Testis (tissue), 2 donors: ENCODE measurements at regions not wholly inside any gene's neighbourhood (a gene's known extent, or its start where the extent isn't known, plus 50 kb on each side); places are given as distances from the start of the nearest gene placed in this dataset.

Source experiments
- DNase-seq: peaks from one replicate; pipeline ENCODE4 v3.0.0-alpha.2; 2019
- H3K27ac ChIP-seq, 2 donors: fragments of 200-600 bp; sonication (generic); one replicate each; pipeline ENCODE4 v1.5.1; 2019
- H3K27me3 ChIP-seq: fragments of 200-600 bp; sonication (generic); one replicate; pipeline ENCODE4 v1.5.1; 2019
- H3K36me3 ChIP-seq: fragments of 200-600 bp; sonication (generic); one replicate; pipeline ENCODE4 v1.5.1; 2017; ENCODE audit warnings: low read depth; ENCODE audit errors: missing control alignments
- H3K4me1 ChIP-seq: fragments of 200-600 bp; sonication (generic); one replicate; pipeline ENCODE4 v1.5.1; 2019
- H3K4me3 ChIP-seq, 2 donors: fragments of 200-600 bp; sonication (generic); one replicate each; pipeline ENCODE4 v1.5.1; 2017 to 2019
- H3K9me3 ChIP-seq: fragments of 200-600 bp; sonication (generic); one replicate; pipeline ENCODE4 v1.5.1; 2017
- CTCF ChIP-seq, 3 experiments: fragments of 450-650 bp in 2 of 3; fragments of 200-600 bp in 1 of 3; sonication (generic) in 1 of 3; IDR thresholded peaks; one replicate each; pipeline ENCODE4 v1.5.1; 2016 to 2019; ENCODE audit warnings: antibody characterized with exemption in 3 of 3, mild to moderate bottlenecking in 2 of 3, moderate library complexity in 1 of 3
- POLR2A ChIP-seq: fragments of 450-650 bp; IDR thresholded peaks from one replicate; pipeline ENCODE4 v1.6.1; 2017; ENCODE audit warnings: antibody characterized with exemption, mild to moderate bottlenecking, moderate library complexity
- WGBS, 2 donors: methylation state at CpG; one replicate each; pipeline ENCODE4 v1.1.5; 2018; 5-methylcytosine and 5-hydroxymethylcytosine counted together
- intact Hi-C: fragments of 100-400 bp; cut with DNase I; formaldehyde crosslinking; loops from one replicate; pipeline ENCODE4 v1.15.1; 2023; ENCODE audit warnings: low total_unique reads

DNA sequence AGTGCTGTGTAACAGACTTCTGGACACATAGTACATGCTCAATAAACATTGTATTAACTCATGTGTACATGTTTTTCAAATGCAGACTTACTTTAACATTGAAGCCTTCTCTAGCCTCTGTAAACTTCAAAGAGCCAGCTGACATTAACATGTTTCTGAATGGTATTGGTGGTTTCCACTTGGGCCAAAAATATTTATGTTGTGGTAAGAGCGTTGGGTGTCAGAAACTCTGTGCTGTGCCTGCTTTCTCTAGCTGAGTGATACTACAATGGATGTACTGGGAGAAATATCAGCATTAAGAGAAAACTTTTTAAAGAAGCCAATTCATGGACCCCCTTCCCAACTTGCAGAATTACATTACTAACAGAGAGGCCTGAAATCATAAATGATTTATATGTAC lies 1951.7 kb downstream of the TP53TG3F start:
- TF ChIP-seq POLR2A (no peak), CTCF (IDR thresholded peaks at IDR 0.05) (no peak)
- Histone ChIP-seq H3K4me3 (no peak overlapping the region), H3K27me3 (no peaks in the 10 kb centered on the region), H3K4me1 (no peaks in the 10 kb centered on the region), H3K36me3 (no peaks in the 10 kb centered on the region), H3K9me3 (no peaks in the 10 kb centered on the region), H3K27ac (no peak overlapping the region)
- no peak for DNase-seq
- intact Hi-C loops: no loop called here
- WGBS, 2 donors: 63 to 80% methylated on average over 1 of the region's 1 CpG

DNA sequence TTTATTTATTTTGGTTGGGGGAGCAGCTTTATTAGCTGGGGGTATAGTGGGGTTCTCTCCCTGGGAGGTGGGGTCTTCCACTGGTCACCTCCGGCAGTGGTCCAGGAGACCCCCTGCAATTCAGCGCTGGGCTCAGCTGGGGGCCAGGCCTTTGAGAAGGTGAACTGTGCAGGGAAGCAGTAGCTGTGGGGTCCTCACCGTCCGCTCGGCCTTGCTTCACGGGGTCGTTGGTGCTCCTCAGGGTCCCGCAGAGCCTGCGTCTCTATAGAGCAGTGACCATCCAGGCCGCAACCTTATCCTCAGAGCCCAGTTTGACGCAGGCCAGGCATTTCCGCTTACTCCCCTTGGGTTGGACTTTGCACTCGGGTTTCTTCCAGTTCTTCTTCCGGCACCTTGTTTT lies 1954.7 kb downstream of the TP53TG3F start:
- no peaks in the 10 kb centered on the region for H3K4me1 ChIP-seq
- no peak overlapping the region for H3K27ac ChIP-seq
- TF ChIP-seq POLR2A (no peak), CTCF (IDR thresholded peaks at IDR 0.05) (no peak)
- DNase-seq: no peak
- H3K4me3 ChIP-seq: peak overlapping the region; percentile 1 to 49
- intact Hi-C loops: no loop called here
- no peaks in the 10 kb centered on the region for H3K36me3 ChIP-seq
- H3K9me3 ChIP-seq: no peaks in the 10 kb centered on the region
- 68 to 80% methylated on average over 12 to 14 of the region's 14 CpGs for WGBS, 2 donors
- no peaks in the 10 kb centered on the region for H3K27me3 ChIP-seq

- intact Hi-C loops: no loop called here
- DNase-seq: no peak
- 61 to 67% methylated on average over 7 to 11 of the region's 19 CpGs for WGBS, 2 donors
Measured at GRCh38 chr16:35414563-35414962, 1955.2 kb downstream of the TP53TG3F start.

GRCh38 chr16:35425270-35425669 lies 1965.9 kb downstream of the TP53TG3F start:
- TF ChIP-seq CTCF (IDR thresholded peaks at IDR 0.05) (no peak), POLR2A (no peak)
- WGBS, 2 donors: 47 to 48% methylated on average over 23 to 25 of the region's 32 CpGs
- DNase-seq: no peak
- Histone ChIP-seq H3K27me3 (no peaks in the 10 kb centered on the region), H3K4me1 (no peaks in the 10 kb centered on the region), H3K9me3 (no peaks in the 10 kb centered on the region), H3K4me3 (peak overlapping the region in 1 of 2 donors; percentile 17), H3K36me3 (no peaks in the 10 kb centered on the region), H3K27ac (no peak overlapping the region)
- intact Hi-C loops: no loop called here

More at GRCh38 chr16:35414563-35414962, 1955.2 kb downstream of the TP53TG3F start:
- H3K36me3 ChIP-seq: no peaks in the 10 kb centered on the region
- TF ChIP-seq CTCF (IDR thresholded peaks at IDR 0.05) (no peak), POLR2A (no peak)
- H3K4me1 ChIP-seq: no peaks in the 10 kb centered on the region
- no peaks in the 10 kb centered on the region for H3K9me3 ChIP-seq
- H3K4me3 ChIP-seq: peak overlapping the region; percentile 1 to 49
- no peak overlapping the region for H3K27ac ChIP-seq
- H3K27me3 ChIP-seq: no peaks in the 10 kb centered on the region

DNA sequence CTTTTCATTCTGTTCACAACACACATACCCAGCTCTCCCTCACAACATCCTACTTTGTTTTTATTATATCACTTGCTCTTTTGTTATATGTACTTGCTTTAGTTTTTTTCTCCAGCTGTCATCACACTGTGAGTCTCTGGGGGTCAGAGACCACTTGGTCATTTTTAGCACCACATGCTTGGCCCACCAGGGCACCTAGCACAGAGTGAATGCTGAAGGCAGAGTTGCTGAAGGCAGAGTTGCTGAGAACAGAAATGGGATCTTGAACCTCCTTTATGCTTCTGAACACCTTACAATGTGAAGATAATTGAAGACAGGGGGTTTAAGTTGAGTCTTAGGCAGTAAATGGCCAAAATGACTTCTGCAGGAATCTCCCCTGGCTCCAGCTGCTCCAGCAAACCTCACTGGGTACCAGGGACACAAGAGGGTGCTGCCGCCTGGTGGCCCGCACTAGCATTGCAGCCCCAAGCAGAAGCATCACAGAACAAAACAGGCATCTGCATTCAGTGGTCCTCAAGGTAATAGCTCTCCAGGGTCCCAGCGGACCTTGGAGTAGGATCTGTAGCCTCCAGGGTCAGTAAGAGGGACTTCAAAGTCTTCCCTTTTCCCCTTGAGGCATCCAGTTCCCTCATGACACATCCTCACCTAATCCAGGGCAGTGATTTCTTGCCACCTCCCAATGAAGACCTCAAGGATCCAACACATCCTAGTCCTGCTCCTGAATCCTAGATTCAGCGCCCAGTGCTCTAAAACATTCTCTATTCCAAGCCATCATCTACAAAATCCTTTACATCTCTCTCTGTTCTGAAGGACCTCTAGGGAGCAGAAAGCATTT lies 1972.6 kb downstream of the TP53TG3F start:
- peak; percentile 77 for DNase-seq
- Histone ChIP-seq H3K27ac (no peak overlapping the region), H3K36me3 (no peaks in the 10 kb centered on the region), H3K4me1 (no peaks in the 10 kb centered on the region), H3K27me3 (no peaks in the 10 kb centered on the region), H3K9me3 (no peaks in the 10 kb centered on the region), H3K4me3 (no peak overlapping the region)
- intact Hi-C loops: no loop called here
- TF ChIP-seq CTCF (IDR thresholded peaks at IDR 0.05) (peak; percentile 19 to 85 (median 38)), POLR2A (no peak)
- WGBS, 2 donors: 19 to 31% methylated on average over 4 of the region's 4 CpGs
